ENCODE measurements at regions not wholly inside any gene's neighbourhood (a gene's known extent, or its start where the extent isn't known, plus 50 kb on each side); places are given as distances from the start of the nearest gene placed in this dataset.
A peak's percentile ranks its signal among the peaks of the same experiment; 100 is the strongest.
"Not testable (repeated sequence)": the region's sequence is repeated elsewhere in the genome, so short reads cannot be mapped to it uniquely, and the experiment has no call there.

- H3K4me3 ChIP-seq (ENCODE audit: low read depth, low read length) = no peak overlapping the region
- no peak for TF ChIP-seq CTCF (IDR thresholded peaks at IDR 0.05; ENCODE audit: control insufficient read depth, extremely low read depth, insufficient read depth)
- no peak for DNase-seq (ENCODE audit: low read depth)
Observed at GRCh38 chr7:91352091-91352490, 87.9 kb downstream of the FZD1 start.

- DNase-seq (ENCODE audit: low read depth) = no peak
- no peak overlapping the region for H3K4me3 ChIP-seq (ENCODE audit: low read depth, low read length)
- TF ChIP-seq CTCF (IDR thresholded peaks at IDR 0.05; ENCODE audit: control insufficient read depth, extremely low read depth, insufficient read depth) = no peak
Observed at GRCh38 chr7:91353848-91354247, 89.6 kb downstream of the FZD1 start.

GRCh38 chr7:91355695-91356435 is 91.6 kb downstream of the FZD1 start:
- no peak overlapping the region for H3K4me3 ChIP-seq (ENCODE audit: low read depth, low read length)
- TF ChIP-seq CTCF (IDR thresholded peaks at IDR 0.05; ENCODE audit: control insufficient read depth, extremely low read depth, insufficient read depth) = no peak
- no peak for DNase-seq (ENCODE audit: low read depth)

- DNase-seq (ENCODE audit: low read depth) = no peak
- TF ChIP-seq CTCF (IDR thresholded peaks at IDR 0.05; ENCODE audit: control insufficient read depth, extremely low read depth, insufficient read depth) = no peak
- H3K4me3 ChIP-seq (ENCODE audit: low read depth, low read length) = no peak overlapping the region
Observed at GRCh38 chr7:91356915-91357314, 92.7 kb downstream of the FZD1 start.

GRCh38 chr7:91357379-91357778 is 93.1 kb downstream of the FZD1 start:
- no peak for DNase-seq (ENCODE audit: low read depth)
- H3K4me3 ChIP-seq (ENCODE audit: low read depth, low read length) = no peak overlapping the region
- TF ChIP-seq CTCF (IDR thresholded peaks at IDR 0.05; ENCODE audit: control insufficient read depth, extremely low read depth, insufficient read depth) = no peak

- no peak overlapping the region for H3K4me3 ChIP-seq (ENCODE audit: low read depth, low read length)
- no peak for TF ChIP-seq CTCF (IDR thresholded peaks at IDR 0.05; ENCODE audit: control insufficient read depth, extremely low read depth, insufficient read depth)
Observed at GRCh38 chr7:91357901-91358300, 93.7 kb downstream of the FZD1 start.

GRCh38 chr7:91358303-91358702 is 94.1 kb downstream of the FZD1 start:
- peak; percentile 13 for DNase-seq (ENCODE audit: low read depth)
- TF ChIP-seq CTCF (IDR thresholded peaks at IDR 0.05; ENCODE audit: control insufficient read depth, extremely low read depth, insufficient read depth) = no peak
- no peak overlapping the region for H3K4me3 ChIP-seq (ENCODE audit: low read depth, low read length)

More at GRCh38 chr7:91357901-91358300, 93.7 kb downstream of the FZD1 start:
- DNase-seq (ENCODE audit: low read depth) = no peak

GRCh38 chr7:91365097-91365496 is 100.9 kb downstream of the FZD1 start:
- not testable (repeated sequence) for DNase-seq (ENCODE audit: low read depth); H3K4me3 ChIP-seq (ENCODE audit: low read depth, low read length)

Measured in LNCaP clone FGC (cell line).